ENCODE measurements at regions not wholly inside any gene's neighbourhood (a gene's known extent, or its start where the extent isn't known, plus 50 kb on each side); places are given as distances from the start of the nearest gene placed in this dataset.

DNA sequence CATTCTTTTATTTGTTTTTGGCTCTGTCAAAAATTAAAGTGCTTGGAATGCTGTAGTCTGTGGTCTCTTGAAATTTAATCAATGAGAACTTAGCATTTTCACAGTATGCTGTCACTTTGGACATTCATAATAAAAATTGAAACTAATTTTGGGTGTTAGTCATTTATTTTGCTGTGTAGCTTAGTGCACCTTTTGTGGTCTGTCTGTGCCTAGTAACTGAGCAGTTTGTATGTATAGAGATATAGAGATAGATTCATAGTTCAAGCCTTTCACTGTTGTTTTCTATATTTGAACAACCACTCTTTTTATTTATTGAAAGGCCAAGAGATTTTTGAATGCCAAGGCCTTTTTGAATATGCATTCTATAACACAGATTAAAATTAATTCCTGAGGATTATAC lies 86.4 kb upstream of the TIAM2 start:
- no peak for TF ChIP-seq CTCF (IDR thresholded peaks at IDR 0.05; ENCODE audit: insufficient read depth, missing control alignments)
- no peak for FAIRE-seq
- DNase-seq (ENCODE audit: insufficient read length, low spot score), result no peak

DNA sequence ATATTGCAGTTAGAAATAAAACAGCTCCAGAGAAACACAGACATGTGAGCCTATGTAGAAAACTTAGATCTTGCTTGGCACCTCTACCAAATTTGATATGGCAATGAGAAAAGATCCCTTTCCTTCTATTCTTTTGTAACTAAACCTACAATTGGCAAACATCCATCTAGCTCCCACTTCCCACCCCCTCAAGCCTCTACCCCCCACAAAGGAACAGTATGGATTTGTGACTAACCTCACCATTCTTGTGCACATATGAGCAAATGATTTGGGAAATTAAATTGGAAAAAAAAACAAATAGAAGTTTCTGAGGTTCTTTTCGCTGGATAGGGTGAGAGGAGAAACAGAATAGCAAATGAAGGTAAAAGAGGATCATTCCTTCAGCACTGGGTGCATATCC lies 85.8 kb upstream of the TIAM2 start:
- no peak for TF ChIP-seq CTCF (IDR thresholded peaks at IDR 0.05; ENCODE audit: insufficient read depth, missing control alignments)
- DNase-seq (ENCODE audit: insufficient read length, low spot score) (no peak), FAIRE-seq (no peak)

- no peak for DNase-seq (ENCODE audit: insufficient read length, low spot score)
- no peak for FAIRE-seq
- TF ChIP-seq CTCF (IDR thresholded peaks at IDR 0.05; ENCODE audit: insufficient read depth, missing control alignments), result no peak
These were observed 85.3 kb upstream of the TIAM2 start for GRCh38 chr6:154909821-154910220.

DNA sequence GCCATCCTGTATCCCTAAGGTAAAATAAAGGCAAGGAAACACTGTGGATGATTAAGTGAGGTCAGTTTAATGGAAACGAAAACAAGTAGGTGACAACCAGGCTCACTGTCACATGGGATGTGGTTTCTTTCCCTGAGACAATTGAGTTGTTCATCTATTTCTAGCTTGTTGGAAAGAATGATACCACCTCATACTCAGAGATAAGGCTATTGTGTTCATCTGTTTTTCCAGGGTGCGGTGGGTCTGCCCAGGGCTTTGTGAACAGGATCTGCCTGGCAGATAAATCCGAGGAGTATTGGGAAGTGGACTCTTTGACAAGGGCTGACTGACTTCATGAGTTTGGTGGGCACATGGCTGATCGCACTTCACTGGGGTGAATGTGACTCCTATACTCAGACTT lies 80.8 kb upstream of the TIAM2 start:
- no peak for FAIRE-seq
- no peak for DNase-seq (ENCODE audit: insufficient read length, low spot score)
- no peak for TF ChIP-seq CTCF (IDR thresholded peaks at IDR 0.05; ENCODE audit: insufficient read depth, missing control alignments)

DNA sequence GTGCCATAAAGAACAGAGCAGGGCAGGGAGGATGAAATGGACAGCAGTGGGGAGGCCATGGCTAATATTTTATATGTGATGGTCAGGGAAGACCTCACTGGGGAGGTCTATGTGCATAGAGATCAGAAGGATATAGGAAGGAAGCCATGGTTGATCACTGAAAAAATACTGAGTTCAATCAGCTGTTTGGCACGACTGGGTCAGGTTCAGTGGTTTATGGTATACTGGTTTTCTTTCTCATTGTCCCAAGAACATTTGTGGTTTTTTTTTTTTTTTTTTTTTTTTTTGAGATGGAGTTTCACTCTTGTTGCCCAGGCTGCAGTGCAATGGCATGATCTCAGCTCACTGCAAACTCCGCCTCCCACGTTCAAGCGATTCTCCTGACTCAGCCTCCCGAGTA lies 78.3 kb upstream of the TIAM2 start:
- no peak for TF ChIP-seq CTCF (IDR thresholded peaks at IDR 0.05; ENCODE audit: insufficient read depth, missing control alignments)
- DNase-seq (ENCODE audit: insufficient read length, low spot score) (no peak), FAIRE-seq (no peak)

GRCh38 chr6:154917941-154918340 lies 77.2 kb upstream of the TIAM2 start:
- FAIRE-seq, result no peak
- TF ChIP-seq CTCF (IDR thresholded peaks at IDR 0.05; ENCODE audit: insufficient read depth, missing control alignments), result no peak

DNA sequence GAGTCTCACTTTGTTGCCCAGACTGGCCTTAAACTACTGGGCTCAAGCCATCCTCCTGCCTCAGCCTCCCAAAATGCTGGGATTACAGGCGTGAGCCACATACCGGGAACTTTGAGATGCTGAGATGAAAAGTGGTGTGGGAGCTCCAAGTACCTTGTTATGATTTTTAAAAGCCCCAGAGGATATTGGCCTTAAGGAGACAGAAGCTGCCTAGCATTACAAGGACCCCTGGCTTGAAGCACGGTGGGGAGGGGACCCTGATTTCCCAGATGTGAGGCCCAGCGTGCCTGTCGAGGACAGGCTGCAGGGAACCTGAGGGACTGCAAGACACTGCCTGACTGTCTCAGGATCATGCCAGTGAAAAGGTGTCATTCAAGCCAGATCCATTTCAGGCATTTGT lies 75.3 kb upstream of the TIAM2 start:
- DNase-seq (ENCODE audit: insufficient read length, low spot score) (no peak), FAIRE-seq (no peak)
- TF ChIP-seq CTCF (IDR thresholded peaks at IDR 0.05; ENCODE audit: insufficient read depth, missing control alignments), result no peak

More at GRCh38 chr6:154917941-154918340, 77.2 kb upstream of the TIAM2 start:
- DNase-seq (ENCODE audit: insufficient read length, low spot score), result no peak
